Dermis blood vessel endothelial cell (primary cell): ENCODE measurements at regions not wholly inside any gene's neighbourhood (a gene's known extent, or its start where the extent isn't known, plus 50 kb on each side); places are given as distances from the start of the nearest gene placed in this dataset.
"Not testable (repeated sequence)": the region's sequence is repeated elsewhere in the genome, so short reads cannot be mapped to it uniquely, and the experiment has no call there.

Experiments
- DNase-seq: peaks from one replicate; pipeline ENCODE4 v3.0.0; 2010

DNA sequence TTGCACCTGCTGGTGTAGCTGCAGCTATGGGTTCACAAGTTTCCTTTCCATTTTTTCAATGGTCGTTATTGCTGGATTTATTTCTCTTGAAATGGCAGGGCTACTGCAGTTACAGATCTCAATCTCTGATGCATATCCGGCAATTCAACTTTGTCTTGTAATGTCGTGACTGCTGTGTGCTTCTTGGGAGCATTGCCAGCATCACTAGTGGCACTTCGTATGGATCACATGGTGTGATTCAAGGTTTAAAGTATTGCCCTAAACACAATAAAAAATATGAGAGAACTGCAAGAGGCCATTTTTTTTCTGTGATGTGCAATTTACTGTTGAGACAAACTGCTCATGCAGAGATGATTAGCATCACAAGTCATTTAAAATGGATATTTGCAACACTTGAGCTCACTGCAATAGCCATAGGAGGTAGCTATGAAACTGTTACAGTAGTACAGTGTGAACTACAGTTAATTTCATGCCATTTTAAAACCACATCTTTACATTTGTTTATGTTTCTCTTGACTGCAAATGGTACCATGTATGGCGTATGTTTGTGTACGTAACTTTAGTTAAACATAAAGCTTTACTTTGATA lies 217.4 kb upstream of the PDE3A start:
- peak; percentile 95 for DNase-seq

DNA sequence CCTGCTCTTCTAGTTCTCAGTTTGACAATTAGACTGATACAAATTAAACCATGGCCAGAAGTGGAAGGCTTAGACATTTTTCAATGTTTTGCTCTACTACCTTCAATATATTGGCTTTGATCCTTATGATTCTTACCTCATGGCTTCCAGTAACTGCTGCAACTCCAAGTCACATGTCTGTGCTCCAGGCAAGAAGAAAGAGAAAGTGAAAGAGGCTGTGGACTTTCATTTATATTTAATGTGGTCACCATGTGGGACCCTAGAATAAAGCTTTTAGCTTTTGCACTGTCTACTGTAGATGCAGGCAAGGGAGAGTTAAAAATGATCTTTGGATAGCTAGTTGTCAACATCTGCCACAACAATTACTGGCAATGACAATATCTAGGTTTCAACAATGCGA lies 214.3 kb upstream of the PDE3A start:
- DNase-seq: peak; percentile 7

GRCh38 chr12:20155374-20155773 lies 213.0 kb upstream of the PDE3A start:
- DNase-seq: no peak

DNA sequence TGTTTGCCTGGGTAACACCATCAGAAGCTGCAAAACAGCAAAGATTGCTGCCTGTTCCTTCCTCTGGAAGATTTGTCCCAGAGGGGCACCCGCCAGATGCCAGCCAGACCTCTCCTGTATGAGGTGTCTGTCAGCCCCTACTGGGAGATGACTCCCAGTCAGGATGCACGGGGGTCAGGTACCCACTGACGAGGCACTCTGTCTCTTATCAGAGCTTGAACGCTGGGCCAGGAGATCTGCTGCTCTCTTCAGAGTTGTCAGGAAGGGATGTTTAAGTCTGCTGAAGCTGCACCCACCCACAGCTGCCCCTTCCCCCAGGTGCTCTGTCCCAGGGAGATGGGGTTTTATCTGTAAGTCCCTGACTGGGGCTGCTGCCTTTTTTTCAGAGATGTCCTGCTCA lies 207.4 kb upstream of the PDE3A start:
- not testable (repeated sequence) for DNase-seq

DNA sequence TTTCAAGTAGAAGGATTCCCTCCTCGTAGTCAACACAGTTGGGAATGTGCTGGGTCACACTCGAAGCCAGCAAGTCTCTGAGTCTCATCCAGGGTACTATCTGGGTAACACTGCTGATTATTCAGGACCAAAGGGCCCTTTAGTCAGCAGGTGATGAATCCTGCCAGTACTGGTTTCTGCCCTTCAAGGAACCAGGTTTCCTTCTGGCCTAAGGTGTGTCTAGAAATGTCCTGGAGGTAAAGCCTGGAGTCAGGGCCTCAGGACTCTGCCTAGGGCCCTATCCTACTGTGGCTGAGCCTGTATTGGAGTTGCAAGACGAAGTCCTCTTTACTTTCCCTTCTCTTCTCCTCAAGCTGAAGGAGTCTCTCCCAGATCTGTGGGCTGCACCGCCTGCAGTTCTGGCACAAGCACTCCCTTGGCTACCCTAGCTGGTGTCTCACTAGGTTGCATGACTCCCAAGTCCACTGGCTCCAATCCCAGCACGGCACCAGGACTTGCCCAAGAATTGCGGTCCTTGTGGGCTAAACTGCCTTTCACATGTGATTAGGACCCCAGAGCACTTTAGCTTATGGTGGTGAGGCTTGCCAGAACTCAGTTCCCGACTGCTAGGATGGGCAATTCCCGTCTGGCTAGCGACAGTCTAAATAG lies 193.7 kb upstream of the PDE3A start:
- no peak for DNase-seq

GRCh38 chr12:20175704-20176388 lies 192.5 kb upstream of the PDE3A start:
- no peak for DNase-seq

- DNase-seq: no peak
These were observed 186.7 kb upstream of the PDE3A start for GRCh38 chr12:20181416-20182180.

- peak; percentile 12 for DNase-seq
These were observed 184.8 kb upstream of the PDE3A start for GRCh38 chr12:20183563-20183962.

- DNase-seq: peak; percentile 33
These were observed 183.8 kb upstream of the PDE3A start for GRCh38 chr12:20184514-20184913.

DNA sequence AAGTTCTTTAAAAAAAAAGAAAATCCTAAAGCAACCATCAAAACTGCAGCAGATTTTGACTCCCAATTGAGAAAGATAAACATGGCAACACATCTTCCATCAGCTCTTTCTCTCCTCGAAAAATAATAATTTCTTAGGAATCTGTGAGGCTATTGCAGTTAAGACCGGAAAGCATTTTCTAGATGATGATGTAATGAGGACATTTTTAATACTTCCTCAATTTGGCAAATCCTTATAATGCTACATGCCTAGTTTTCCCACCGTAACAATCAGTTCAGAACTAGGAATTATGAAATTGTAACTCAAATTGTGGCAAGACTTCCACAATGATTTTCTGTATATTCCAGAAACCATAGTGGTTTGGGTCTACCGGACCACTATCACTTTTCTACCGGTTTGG lies 180.9 kb upstream of the PDE3A start:
- DNase-seq: no peak

GRCh38 chr12:20188930-20189653 lies 179.2 kb upstream of the PDE3A start:
- no peak for DNase-seq

DNA sequence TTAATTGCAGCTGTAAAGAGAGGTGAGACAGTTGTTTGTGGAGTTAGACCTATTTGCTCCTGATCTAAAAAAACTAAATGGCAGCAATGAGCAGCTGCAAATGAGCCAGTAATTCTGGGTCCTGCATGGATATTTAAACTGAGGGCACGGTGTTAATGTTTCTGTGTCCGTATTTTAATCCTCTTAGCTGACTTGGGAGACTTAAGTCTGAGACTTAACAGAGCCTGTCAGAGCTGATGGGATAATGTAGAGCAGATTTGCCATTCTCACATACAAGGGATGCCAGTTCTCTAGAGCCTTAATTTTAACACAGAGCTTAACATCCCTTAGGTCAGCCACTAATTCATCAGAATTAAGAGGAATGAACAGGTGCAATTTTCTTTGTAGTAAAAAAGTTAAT lies 178.6 kb upstream of the PDE3A start:
- no peak for DNase-seq

DNA sequence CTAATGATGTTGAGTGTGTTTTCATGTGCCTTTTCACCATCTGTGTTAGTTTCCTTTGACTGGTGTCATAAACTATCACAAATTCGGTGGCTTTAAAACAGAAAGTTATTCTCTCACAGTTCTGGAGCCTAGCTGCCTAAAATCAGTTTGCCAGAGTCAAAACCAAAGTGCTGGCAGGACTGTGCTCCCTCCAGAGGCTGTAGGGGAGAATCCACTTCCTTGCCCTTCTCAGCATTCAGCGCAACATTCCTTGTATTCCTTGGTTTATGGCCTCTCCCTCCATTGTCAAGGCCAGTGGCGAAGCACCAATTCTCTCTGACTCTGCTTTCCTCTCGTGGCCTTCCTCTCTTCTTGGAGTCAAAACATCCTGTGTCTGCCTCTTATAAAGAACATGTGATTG lies 174.2 kb upstream of the PDE3A start:
- DNase-seq: peak; percentile 18

DNA sequence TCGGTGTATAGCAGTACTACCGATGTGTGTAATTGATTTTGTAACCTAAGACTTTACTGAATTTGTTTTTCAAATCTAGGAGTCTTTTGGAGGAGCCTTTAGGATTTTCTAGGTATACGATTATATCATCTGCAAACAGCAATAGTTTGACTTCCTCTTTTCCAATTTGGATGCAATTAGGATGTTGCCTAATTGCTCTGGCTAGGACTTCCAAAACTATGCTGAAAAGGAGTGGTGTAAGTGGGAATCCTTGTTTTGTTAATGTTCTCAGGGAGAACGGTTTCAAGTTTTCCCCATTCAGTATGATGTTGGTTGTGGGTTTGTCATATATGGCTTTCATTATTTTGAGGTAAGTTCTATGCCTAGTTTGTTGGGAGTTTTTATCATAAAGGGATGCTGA lies 171.6 kb upstream of the PDE3A start:
- DNase-seq: no peak

- no peak for DNase-seq
These were observed 170.9 kb upstream of the PDE3A start for GRCh38 chr12:20197411-20197810.

DNA sequence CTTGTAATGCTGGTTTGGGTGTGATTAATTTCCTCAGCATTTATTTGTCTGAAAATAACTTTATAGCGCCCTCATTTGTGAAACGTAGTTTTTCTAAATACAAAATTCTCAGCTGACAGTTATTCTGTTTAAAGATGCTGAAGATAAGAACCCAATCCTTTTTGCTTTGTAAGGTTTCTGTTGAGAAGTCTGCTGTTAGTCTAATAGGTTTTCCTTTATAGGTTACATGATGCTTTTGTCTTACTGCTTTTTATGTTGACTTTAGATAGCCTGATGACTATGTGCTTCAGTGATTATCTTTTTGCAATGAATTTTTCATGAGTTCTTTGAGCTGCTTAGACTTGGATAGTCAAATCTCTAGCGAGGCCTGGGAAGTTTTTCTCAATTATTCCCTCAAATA lies 168.6 kb upstream of the PDE3A start:
- DNase-seq: no peak

- no peak for DNase-seq
These were observed 166.6 kb upstream of the PDE3A start for GRCh38 chr12:20201733-20202132.

- peak; percentile 22 for DNase-seq
These were observed 162.5 kb upstream of the PDE3A start for GRCh38 chr12:20205854-20206253.

DNA sequence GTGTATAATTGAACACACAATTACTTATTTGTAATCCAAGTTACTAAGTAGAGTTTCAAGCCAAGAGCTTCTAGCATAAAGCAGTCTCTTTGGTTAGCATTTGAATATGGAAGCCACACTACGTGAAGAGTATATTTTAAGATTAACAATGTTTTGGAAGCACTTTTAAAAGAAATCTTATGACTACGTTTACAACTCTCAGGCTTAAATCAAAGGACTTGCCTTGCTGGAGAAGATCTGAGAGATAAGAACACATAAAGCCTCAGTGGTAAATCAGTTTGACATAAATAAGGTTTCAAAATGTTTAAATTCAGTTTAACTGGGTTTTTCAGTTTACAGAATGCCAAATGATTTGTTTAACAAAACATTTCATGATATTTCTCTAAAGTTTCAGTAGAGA lies 161.9 kb upstream of the PDE3A start:
- no peak for DNase-seq

DNA sequence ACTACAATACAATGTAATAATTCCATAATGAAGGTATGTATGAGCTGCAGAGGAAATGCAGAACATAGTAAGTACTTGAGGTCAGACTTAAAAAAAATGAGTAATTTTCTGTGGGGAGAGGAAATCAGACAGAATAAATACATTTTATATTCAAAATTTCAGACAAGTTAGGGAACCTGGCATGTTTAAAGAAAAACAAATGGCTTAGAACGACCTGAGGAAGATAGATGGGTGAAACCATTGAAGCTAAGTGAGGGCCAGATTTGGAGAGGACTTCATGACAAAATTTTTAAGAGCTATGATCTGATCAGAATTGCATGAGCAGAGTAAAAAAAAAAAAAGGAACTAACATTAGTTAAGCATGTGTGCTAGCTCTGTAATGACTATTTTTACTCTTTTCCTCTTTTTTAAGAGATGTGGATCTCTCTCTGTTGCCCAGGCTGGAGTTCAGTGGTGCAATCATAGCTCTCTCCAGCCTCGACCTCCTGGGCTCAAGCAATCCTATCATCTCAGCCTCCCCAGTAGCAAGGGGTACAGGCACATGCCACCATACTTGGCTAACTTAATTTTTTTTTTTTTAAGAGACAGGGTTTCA lies 157.6 kb upstream of the PDE3A start:
- DNase-seq: no peak

- DNase-seq: no peak
These were observed 156.8 kb upstream of the PDE3A start for GRCh38 chr12:20211541-20211940.

- peak; percentile 52 for DNase-seq
These were observed 156.3 kb upstream of the PDE3A start for GRCh38 chr12:20211981-20212421.
